Liver (tissue), 3 donors: ENCODE measurements at regions not wholly inside any gene's neighbourhood (a gene's known extent, or its start where the extent isn't known, plus 50 kb on each side); places are given as distances from the start of the nearest gene placed in this dataset.

Experiments
- ATF3 ChIP-seq: IDR thresholded peaks from 2 replicates; pipeline ENCODE4 v1.6.1; 2016; ENCODE audit warnings: antibody characterized with exemption
- CTCF ChIP-seq: fragments of 150-350 bp; IDR thresholded peaks from 2 replicates; pipeline ENCODE4 v1.5.1; 2017; ENCODE audit warnings: improper control_type of control experiment, low read depth, low read length; ENCODE audit not compliant: missing input control
- FOXA1 ChIP-seq: IDR thresholded peaks from 2 replicates; pipeline ENCODE4 v1.6.1; 2016; ENCODE audit warnings: antibody characterized with exemption
- GABPA ChIP-seq, 2 donors: IDR thresholded peaks in 1 of 2; conservative IDR thresholded peaks in 1 of 2; 2 replicates each; pipeline ENCODE4 v1.6.1; 2016; ENCODE audit warnings: antibody characterized with exemption in 2 of 2, mild to moderate bottlenecking in 1 of 2, moderate library complexity in 1 of 2
- JUND ChIP-seq, 2 donors: IDR thresholded peaks; 2 replicates each; pipeline ENCODE4 v1.6.1; 2016; ENCODE audit warnings: antibody characterized with exemption in 2 of 2
- MAX ChIP-seq: IDR thresholded peaks from 2 replicates; pipeline ENCODE4 v1.6.1; 2016; ENCODE audit warnings: antibody characterized with exemption
- REST ChIP-seq: IDR thresholded peaks from 2 replicates; pipeline ENCODE4 v1.6.1; 2016; ENCODE audit warnings: antibody characterized with exemption, mild to moderate bottlenecking
- TAF1 ChIP-seq: conservative IDR thresholded peaks from 2 replicates; pipeline ENCODE4 v1.6.1; 2016; ENCODE audit warnings: antibody characterized with exemption, mild to moderate bottlenecking
- donor health status: healthy.
- donor health status: healthy.

- TF ChIP-seq JUND (IDR thresholded peaks at IDR 0.05) = no peak
- TF ChIP-seq CTCF = no peak
- TF ChIP-seq REST = no peak
- TF ChIP-seq ATF3 = no peak
- no peak for TF ChIP-seq FOXA1
- no peak for TF ChIP-seq TAF1
- TF ChIP-seq GABPA (IDR thresholded peaks at IDR 0.05 in 1 of 2, conservative IDR thresholded peaks at IDR 0.05 in 1 of 2) = no peak
- TF ChIP-seq MAX = no peak
Measured at GRCh38 chr2:20122864-20123263, 71.4 kb upstream of the LAPTM4A start.
